Body of pancreas (tissue), 4 donors: ENCODE measurements at regions not wholly inside any gene's neighbourhood (a gene's known extent, or its start where the extent isn't known, plus 50 kb on each side); places are given as distances from the start of the nearest gene placed in this dataset.

Experiments used
- POLR2A ChIP-seq, 3 donors: fragments of 450-650 bp; IDR thresholded peaks; one replicate each; pipeline ENCODE4 v1.6.1; 2016; ENCODE audit warnings: antibody characterized with exemption in 3 of 3, mild to moderate bottlenecking in 2 of 3
- TF ChIP-seq, protein P1 (sequence below), 7 experiments: fragments of 450-650 bp in 4 of 7; fragments of 200-600 bp in 3 of 7; sonication (generic) in 3 of 7; IDR thresholded peaks; one replicate each; pipeline ENCODE4 v1.5.1; 2016 to 2019; ENCODE audit warnings: antibody characterized with exemption in 7 of 7

DNA sequence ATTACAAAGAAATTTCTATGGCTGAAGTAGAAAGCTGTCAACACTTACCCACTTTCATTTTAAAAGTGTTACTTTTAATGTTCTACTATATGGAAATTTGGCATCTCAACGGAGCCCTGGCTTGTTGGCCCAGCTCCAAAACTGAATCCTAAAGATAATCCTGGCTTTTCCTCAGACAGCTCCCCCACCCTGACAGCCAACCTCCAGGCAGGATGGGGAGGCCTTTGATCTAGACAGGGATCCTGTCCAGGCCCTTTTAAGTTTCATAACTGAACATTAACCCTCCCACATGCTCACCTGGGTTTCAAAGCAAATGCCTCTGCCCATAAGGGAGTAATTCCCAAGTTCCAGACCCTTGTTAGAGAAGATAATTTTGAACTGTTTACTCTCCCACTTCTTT, 99.3 kb upstream of the RALGPS2 start:
- TF ChIP-seq, protein P1, sequence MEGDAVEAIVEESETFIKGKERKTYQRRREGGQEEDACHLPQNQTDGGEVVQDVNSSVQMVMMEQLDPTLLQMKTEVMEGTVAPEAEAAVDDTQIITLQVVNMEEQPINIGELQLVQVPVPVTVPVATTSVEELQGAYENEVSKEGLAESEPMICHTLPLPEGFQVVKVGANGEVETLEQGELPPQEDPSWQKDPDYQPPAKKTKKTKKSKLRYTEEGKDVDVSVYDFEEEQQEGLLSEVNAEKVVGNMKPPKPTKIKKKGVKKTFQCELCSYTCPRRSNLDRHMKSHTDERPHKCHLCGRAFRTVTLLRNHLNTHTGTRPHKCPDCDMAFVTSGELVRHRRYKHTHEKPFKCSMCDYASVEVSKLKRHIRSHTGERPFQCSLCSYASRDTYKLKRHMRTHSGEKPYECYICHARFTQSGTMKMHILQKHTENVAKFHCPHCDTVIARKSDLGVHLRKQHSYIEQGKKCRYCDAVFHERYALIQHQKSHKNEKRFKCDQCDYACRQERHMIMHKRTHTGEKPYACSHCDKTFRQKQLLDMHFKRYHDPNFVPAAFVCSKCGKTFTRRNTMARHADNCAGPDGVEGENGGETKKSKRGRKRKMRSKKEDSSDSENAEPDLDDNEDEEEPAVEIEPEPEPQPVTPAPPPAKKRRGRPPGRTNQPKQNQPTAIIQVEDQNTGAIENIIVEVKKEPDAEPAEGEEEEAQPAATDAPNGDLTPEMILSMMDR (IDR thresholded peaks at IDR 0.05): no peak
- TF ChIP-seq POLR2A (IDR thresholded peaks at IDR 0.05): no peak
